Suprapubic skin (tissue), 4 donors: ENCODE measurements at regions not wholly inside any gene's neighbourhood (a gene's known extent, or its start where the extent isn't known, plus 50 kb on each side); places are given as distances from the start of the nearest gene placed in this dataset.

Source experiments
- DNase-seq, 2 donors: peaks; one replicate each; pipeline ENCODE4 v3.0.0-alpha.2; 2019; ENCODE audit warnings: low spot score in 2 of 2
- H3K27ac ChIP-seq: fragments of 200-600 bp; sonication (generic); one replicate; pipeline ENCODE4 v1.5.1; 2019
- H3K27me3 ChIP-seq: fragments of 200-600 bp; sonication (generic); one replicate; pipeline ENCODE4 v1.5.1; 2019
- H3K36me3 ChIP-seq: fragments of 200-600 bp; sonication (generic); one replicate; pipeline ENCODE4 v1.5.1; 2019
- H3K4me1 ChIP-seq: fragments of 200-600 bp; sonication (generic); one replicate; pipeline ENCODE4 v1.5.1; 2019
- H3K4me3 ChIP-seq: fragments of 200-600 bp; sonication (generic); one replicate; pipeline ENCODE4 v1.5.1; 2019; ENCODE audit warnings: mild to moderate bottlenecking
- H3K9me3 ChIP-seq: fragments of 200-600 bp; sonication (generic); one replicate; pipeline ENCODE4 v1.5.1; 2019
- EP300 ChIP-seq: sonication (generic); formaldehyde crosslinking; IDR thresholded peaks from one replicate; pipeline ENCODE4 v1.6.1; 2017; ENCODE audit warnings: antibody characterized with exemption
- POLR2A ChIP-seq, 2 donors: fragments of 450-650 bp; IDR thresholded peaks; one replicate each; pipeline ENCODE4 v1.6.1; 2017; ENCODE audit warnings: antibody characterized with exemption in 2 of 2, mild to moderate bottlenecking in 2 of 2, moderate library complexity in 2 of 2
- POLR2AphosphoS5 ChIP-seq, 3 donors: sonication (generic); formaldehyde crosslinking; IDR thresholded peaks; one replicate each; pipeline ENCODE4 v1.6.1; 2017; ENCODE audit warnings: antibody characterized with exemption in 3 of 3
- whole genome bisulfite sequencing: methylation state at CpG from one replicate; pipeline ENCODE4 v1.1.5; 2018; 5-methylcytosine and 5-hydroxymethylcytosine counted together
- TF ChIP-seq, protein P1 (sequence below), 2 donors: fragments of 200-600 bp in 1 of 2; fragments of 450-650 bp in 1 of 2; sonication (generic) in 1 of 2; IDR thresholded peaks; one replicate each; pipeline ENCODE4 v1.5.1; 2016 to 2019; ENCODE audit warnings: antibody characterized with exemption in 2 of 2, mild to moderate bottlenecking in 1 of 2, moderate library complexity in 1 of 2

DNA sequence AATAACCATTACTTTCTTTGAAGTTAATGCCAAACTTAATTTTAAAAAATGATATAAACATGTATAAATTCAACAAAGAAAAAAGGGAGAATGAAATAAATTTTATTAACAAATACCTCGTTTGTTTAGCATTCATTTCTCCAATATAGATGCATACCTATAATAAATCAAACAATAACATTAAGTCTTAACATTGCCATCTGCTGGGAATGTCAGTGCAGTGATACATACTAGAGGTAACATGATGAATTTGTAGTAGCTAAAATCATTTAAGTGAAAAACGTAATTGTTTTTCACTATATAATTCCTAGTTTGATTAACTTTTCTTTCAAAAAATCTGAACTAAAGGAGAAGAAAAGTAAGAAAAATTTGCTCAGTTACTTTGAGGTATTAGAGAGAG, 340.2 kb upstream of the CBLB start:
- peaks cover 6% of the 10 kb centered on the region for H3K4me1 ChIP-seq
- H3K9me3 ChIP-seq = no peaks in the 10 kb centered on the region
- H3K27me3 ChIP-seq = no peaks in the 10 kb centered on the region
- TF ChIP-seq EP300 = no peak
- no peak for TF ChIP-seq POLR2AphosphoS5 (IDR thresholded peaks at IDR 0.05)
- TF ChIP-seq, protein P1, sequence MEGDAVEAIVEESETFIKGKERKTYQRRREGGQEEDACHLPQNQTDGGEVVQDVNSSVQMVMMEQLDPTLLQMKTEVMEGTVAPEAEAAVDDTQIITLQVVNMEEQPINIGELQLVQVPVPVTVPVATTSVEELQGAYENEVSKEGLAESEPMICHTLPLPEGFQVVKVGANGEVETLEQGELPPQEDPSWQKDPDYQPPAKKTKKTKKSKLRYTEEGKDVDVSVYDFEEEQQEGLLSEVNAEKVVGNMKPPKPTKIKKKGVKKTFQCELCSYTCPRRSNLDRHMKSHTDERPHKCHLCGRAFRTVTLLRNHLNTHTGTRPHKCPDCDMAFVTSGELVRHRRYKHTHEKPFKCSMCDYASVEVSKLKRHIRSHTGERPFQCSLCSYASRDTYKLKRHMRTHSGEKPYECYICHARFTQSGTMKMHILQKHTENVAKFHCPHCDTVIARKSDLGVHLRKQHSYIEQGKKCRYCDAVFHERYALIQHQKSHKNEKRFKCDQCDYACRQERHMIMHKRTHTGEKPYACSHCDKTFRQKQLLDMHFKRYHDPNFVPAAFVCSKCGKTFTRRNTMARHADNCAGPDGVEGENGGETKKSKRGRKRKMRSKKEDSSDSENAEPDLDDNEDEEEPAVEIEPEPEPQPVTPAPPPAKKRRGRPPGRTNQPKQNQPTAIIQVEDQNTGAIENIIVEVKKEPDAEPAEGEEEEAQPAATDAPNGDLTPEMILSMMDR (IDR thresholded peaks at IDR 0.05) = no peak
- TF ChIP-seq POLR2A (IDR thresholded peaks at IDR 0.05) = no peak
- no peak for DNase-seq
- no peak overlapping the region for H3K4me3 ChIP-seq
- no peak overlapping the region for H3K27ac ChIP-seq
- H3K36me3 ChIP-seq = no peaks in the 10 kb centered on the region
- 34% methylated on average over 2 of the region's 2 CpGs for WGBS

DNA sequence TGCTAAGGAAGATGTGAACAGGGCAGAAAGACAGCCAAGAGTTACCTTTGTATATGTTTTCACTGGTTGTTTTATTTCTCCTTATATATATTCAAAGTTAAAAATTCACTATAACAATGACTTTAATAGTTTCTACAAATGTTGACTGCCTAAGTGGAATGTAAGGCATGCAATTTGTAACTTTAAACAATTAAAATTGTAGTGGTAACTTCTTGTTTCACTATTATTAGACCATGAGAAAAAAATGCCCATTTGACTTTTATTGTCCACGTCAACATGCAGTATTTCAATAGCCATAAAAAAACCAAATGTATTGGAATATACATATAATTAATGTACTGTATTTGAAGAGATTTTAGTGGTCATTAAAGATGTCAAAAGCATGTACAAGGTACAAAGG, 340.7 kb upstream of the CBLB start:
- Histone ChIP-seq H3K36me3 (no peaks in the 10 kb centered on the region), H3K9me3 (no peaks in the 10 kb centered on the region), H3K4me3 (no peak overlapping the region), H3K27ac (no peak overlapping the region), H3K4me1 (peaks cover 6% of the 10 kb centered on the region), H3K27me3 (no peaks in the 10 kb centered on the region)
- TF ChIP-seq POLR2AphosphoS5 (IDR thresholded peaks at IDR 0.05) (no peak), POLR2A (IDR thresholded peaks at IDR 0.05) (no peak), EP300 (no peak)
- TF ChIP-seq, protein P1 (IDR thresholded peaks at IDR 0.05) = no peak
- WGBS = 85% methylated on average over 1 of the region's 1 CpG
- DNase-seq = no peak

DNA sequence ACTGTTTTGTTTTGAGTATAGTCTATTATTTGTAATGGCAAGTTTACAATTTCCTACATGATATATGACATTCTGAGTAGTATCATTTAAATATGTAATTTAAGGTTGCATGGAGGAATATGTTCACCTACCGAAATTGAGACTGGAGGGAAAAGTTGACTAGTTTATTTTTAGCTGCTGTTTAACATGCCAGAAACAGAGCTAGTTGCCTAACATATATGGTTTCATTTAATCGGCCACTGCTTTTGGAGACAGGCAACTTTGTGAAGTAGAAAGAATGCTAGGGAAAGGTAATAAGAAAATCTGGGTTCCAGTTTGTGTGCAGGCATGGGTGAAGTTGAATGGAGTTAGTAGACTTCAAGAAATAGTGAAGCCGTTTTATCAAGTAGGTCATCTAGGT, 342.1 kb upstream of the CBLB start:
- no peaks in the 10 kb centered on the region for H3K27me3 ChIP-seq
- no peaks in the 10 kb centered on the region for H3K36me3 ChIP-seq
- WGBS = 52% methylated on average over 3 of the region's 3 CpGs
- no peak overlapping the region for H3K27ac ChIP-seq
- no peak for TF ChIP-seq EP300
- TF ChIP-seq POLR2AphosphoS5 (IDR thresholded peaks at IDR 0.05) = no peak
- TF ChIP-seq POLR2A (IDR thresholded peaks at IDR 0.05) = no peak
- TF ChIP-seq, protein P1 (IDR thresholded peaks at IDR 0.05) = no peak
- H3K9me3 ChIP-seq = no peaks in the 10 kb centered on the region
- H3K4me3 ChIP-seq = no peak overlapping the region
- DNase-seq = no peak
- peaks cover 6% of the 10 kb centered on the region for H3K4me1 ChIP-seq

DNA sequence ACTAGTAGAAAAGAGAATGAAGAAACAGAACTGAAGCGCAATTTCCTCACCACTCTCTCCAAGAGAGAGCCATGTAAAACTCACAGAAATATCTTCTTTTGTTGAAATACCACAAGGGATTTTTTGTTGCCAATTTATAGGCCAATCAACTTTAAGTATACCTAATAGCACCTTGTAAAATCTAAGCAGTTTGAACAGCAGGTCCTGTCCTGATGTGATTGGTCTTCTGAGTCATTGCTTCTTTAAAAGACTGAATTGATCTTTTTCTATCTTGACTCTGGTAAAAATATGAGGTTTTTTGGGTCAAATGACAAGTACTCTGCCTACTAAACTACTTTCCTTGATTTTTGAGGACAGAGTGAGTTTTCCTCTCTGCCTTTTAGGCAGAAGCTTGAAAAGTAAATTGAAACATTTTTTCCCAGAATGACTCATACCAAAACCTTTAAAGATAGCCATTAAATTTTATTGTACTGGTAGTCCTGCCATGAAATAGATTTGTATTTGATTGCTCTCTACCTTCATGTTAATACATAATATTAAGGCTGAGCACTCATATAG, 343.9 kb upstream of the CBLB start:
- 96% methylated on average over 1 of the region's 1 CpG for WGBS
- no peak for DNase-seq
- Histone ChIP-seq H3K4me1 (no peaks in the 10 kb centered on the region), H3K9me3 (no peaks in the 10 kb centered on the region), H3K27ac (no peak overlapping the region), H3K4me3 (no peak overlapping the region), H3K27me3 (no peaks in the 10 kb centered on the region), H3K36me3 (no peaks in the 10 kb centered on the region)
- TF ChIP-seq EP300 = no peak
- TF ChIP-seq, protein P1 (IDR thresholded peaks at IDR 0.05) = no peak
- no peak for TF ChIP-seq POLR2AphosphoS5 (IDR thresholded peaks at IDR 0.05)
- TF ChIP-seq POLR2A (IDR thresholded peaks at IDR 0.05) = no peak

DNA sequence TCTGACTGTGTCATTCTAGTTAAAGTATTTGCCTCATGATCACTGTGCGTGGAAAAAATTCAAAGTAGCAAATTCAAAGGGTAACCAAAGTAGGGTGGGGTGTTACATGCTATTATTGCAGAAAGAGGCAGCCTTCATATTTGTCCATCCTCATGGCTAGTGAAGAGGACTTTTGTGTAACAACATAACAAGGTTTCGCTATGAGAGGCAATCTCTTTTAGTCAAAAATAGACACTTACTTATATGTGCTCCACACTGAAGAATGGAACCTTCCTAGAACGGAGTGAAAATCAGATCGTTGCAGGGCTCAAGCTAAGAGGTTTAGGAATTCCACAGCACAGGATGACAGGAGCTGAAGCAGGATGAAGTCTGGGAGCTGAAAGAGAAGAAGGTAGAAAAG, 345.1 kb upstream of the CBLB start:
- Histone ChIP-seq H3K9me3 (no peaks in the 10 kb centered on the region), H3K27ac (no peak overlapping the region), H3K36me3 (no peaks in the 10 kb centered on the region), H3K4me3 (no peak overlapping the region), H3K27me3 (no peaks in the 10 kb centered on the region), H3K4me1 (no peaks in the 10 kb centered on the region)
- WGBS = 97% methylated on average over 4 of the region's 4 CpGs
- DNase-seq = no peak
- no peak for TF ChIP-seq POLR2AphosphoS5 (IDR thresholded peaks at IDR 0.05)
- no peak for TF ChIP-seq EP300
- TF ChIP-seq, protein P1 (IDR thresholded peaks at IDR 0.05) = no peak
- no peak for TF ChIP-seq POLR2A (IDR thresholded peaks at IDR 0.05)
